Gastrocnemius medialis (tissue), 4 donors: ENCODE measurements at regions not wholly inside any gene's neighbourhood (a gene's known extent, or its start where the extent isn't known, plus 50 kb on each side); places are given as distances from the start of the nearest gene placed in this dataset.

ENCODE experiments used
- ATAC-seq, 2 donors: fragments of 150-250 bp; one replicate each; pipeline ENCODE4 v1.9.1; 2016
- DNase-seq, 2 donors: peaks; one replicate each; pipeline ENCODE4 v3.0.0-alpha.2; 2019
- H3K27ac ChIP-seq, 4 donors: fragments of 200-600 bp; sonication (generic); 1 replicate in 1 of 4; 2 replicates in 3 of 4; pipeline ENCODE4 v1.5.1; 2016 to 2018; ENCODE audit warnings: mild to moderate bottlenecking in 2 of 4, moderate library complexity in 1 of 4
- H3K27me3 ChIP-seq, 3 donors: fragments of 200-600 bp; sonication (generic) in 2 of 3; 1 replicate in 1 of 3; 2 replicates in 2 of 3; pipeline versions ENCODE4 v1.5.1 to v1.6.0; 2016 to 2019; ENCODE audit warnings: mild to moderate bottlenecking in 1 of 3, moderate library complexity in 1 of 3
- H3K36me3 ChIP-seq, 2 donors: fragments of 200-600 bp; sonication (generic) in 1 of 2; one replicate each; pipeline ENCODE4 v1.5.1; 2017 to 2018
- H3K4me1 ChIP-seq, 2 donors: fragments of 200-600 bp; sonication (generic) in 1 of 2; one replicate each; pipeline ENCODE4 v1.5.1; 2016 to 2017; ENCODE audit warnings: mild to moderate bottlenecking in 2 of 2
- H3K4me3 ChIP-seq, 4 donors: fragments of 200-600 bp; sonication (generic) in 3 of 4; 1 replicate in 1 of 4; 2 replicates in 3 of 4; pipeline ENCODE4 v1.5.1; 2016 to 2019; ENCODE audit warnings: mild to moderate bottlenecking in 2 of 4
- H3K9me3 ChIP-seq, 3 donors: fragments of 200-600 bp; sonication (generic) in 2 of 3; 1 replicate in 1 of 3; 2 replicates in 2 of 3; pipeline ENCODE4 v1.5.1; 2016 to 2019
- POLR2A ChIP-seq, 2 donors: fragments of 450-650 bp; IDR thresholded peaks; one replicate each; pipeline ENCODE4 v1.6.1; 2017; ENCODE audit warnings: antibody characterized with exemption in 2 of 2, mild to moderate bottlenecking in 2 of 2, moderate library complexity in 2 of 2
- in situ Hi-C, 4 donors: fragments of 200-750 bp; cut with MboI; loops; one replicate each; pipeline versions ENCODE4 v1.15.0 to v1.8.0; 2017; ENCODE audit warnings: low sequenced_read_pairs in 4 of 4
- intact Hi-C: fragments of 100-400 bp; cut with DNase I; formaldehyde crosslinking; loops from one replicate; pipeline ENCODE4 v1.15.1; 2023; ENCODE audit warnings: low total_unique reads
- TF ChIP-seq, protein P1 (sequence below), 5 experiments: fragments of 450-650 bp in 3 of 5; fragments of 200-600 bp in 2 of 5; sonication (generic) in 2 of 5; IDR thresholded peaks in 4 of 5; conservative IDR thresholded peaks in 1 of 5; 1 replicate in 4 of 5; 2 replicates in 1 of 5; pipeline ENCODE4 v1.5.1; 2016 to 2019; ENCODE audit warnings: antibody characterized with exemption in 5 of 5, mild to moderate bottlenecking in 3 of 5, moderate library complexity in 3 of 5

DNA sequence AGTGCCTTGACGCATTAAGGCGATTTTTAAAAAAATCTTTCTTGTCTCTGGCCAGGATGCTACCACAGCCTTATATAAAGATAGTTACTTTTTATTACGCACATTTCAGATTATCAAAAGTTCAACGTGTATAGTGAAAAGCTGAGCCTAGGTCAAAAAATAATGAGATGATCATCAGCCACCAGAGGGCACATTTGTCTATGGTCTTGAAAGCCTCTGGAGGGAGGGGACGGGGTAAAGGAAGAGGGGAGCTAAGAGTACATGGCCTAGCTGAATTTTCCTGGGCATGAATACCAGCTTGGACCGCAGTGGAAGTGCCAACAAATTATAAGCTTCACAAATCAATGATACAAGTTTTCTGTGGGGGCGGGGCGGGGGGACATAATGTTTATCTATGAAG, 285.9 kb upstream of the SMIM30 start:
- Histone ChIP-seq H3K36me3 (no peaks in the 10 kb centered on the region), H3K9me3 (no peaks in the 10 kb centered on the region), H3K27me3 (no peaks in the 10 kb centered on the region), H3K4me3 (no peak overlapping the region), H3K4me1 (no peaks in the 10 kb centered on the region), H3K27ac (no peak overlapping the region)
- intact Hi-C loops = loop anchor here (1.0 kb wide), 2 partner anchors 17 to 294 kb away; no protein-coding TSS in a partner anchor
- DNase-seq = no peak
- TF ChIP-seq, protein P1, sequence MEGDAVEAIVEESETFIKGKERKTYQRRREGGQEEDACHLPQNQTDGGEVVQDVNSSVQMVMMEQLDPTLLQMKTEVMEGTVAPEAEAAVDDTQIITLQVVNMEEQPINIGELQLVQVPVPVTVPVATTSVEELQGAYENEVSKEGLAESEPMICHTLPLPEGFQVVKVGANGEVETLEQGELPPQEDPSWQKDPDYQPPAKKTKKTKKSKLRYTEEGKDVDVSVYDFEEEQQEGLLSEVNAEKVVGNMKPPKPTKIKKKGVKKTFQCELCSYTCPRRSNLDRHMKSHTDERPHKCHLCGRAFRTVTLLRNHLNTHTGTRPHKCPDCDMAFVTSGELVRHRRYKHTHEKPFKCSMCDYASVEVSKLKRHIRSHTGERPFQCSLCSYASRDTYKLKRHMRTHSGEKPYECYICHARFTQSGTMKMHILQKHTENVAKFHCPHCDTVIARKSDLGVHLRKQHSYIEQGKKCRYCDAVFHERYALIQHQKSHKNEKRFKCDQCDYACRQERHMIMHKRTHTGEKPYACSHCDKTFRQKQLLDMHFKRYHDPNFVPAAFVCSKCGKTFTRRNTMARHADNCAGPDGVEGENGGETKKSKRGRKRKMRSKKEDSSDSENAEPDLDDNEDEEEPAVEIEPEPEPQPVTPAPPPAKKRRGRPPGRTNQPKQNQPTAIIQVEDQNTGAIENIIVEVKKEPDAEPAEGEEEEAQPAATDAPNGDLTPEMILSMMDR (IDR thresholded peaks at IDR 0.05 in 4 of 5, conservative IDR thresholded peaks at IDR 0.05 in 1 of 5) = peak in 3 of 5 experiments; percentile 40 to 46 (median 45)
- TF ChIP-seq POLR2A (IDR thresholded peaks at IDR 0.05) = no peak
- in situ Hi-C loops = loop anchor here in 3 of 4 donors (5.0 to 25.0 kb wide), 5 partner anchors 288 to 867 kb away; no protein-coding TSS in a partner anchor
- peak in 1 of 2 donors; percentile 53 for ATAC-seq

DNA sequence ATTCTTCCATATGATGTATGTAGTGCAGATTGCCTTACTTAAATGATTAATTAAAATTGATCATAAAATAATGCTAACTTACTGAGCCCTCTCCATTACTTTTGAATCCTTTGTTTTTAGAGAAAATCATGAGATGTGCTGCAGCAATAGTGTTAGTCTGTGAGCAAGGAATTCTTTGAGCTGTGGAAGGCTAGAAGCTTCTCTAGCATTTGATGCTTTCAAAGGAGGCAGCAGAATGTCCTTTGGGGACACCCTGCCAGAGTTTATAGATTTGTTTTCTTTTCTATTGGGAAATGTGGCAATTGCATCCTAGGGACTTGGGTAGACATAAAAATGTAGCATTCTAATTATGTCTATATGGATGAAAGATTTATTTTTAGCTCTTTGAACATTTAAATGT, 284.1 kb upstream of the SMIM30 start:
- no peak for DNase-seq
- Histone ChIP-seq H3K36me3 (no peaks in the 10 kb centered on the region), H3K27me3 (no peaks in the 10 kb centered on the region), H3K27ac (no peak overlapping the region), H3K4me3 (no peak overlapping the region), H3K4me1 (no peaks in the 10 kb centered on the region), H3K9me3 (no peaks in the 10 kb centered on the region)
- no peak for ATAC-seq
- intact Hi-C loops = no loop called here
- TF ChIP-seq POLR2A (IDR thresholded peaks at IDR 0.05) = no peak
- TF ChIP-seq, protein P1 (IDR thresholded peaks at IDR 0.05 in 4 of 5, conservative IDR thresholded peaks at IDR 0.05 in 1 of 5) = no peak
- in situ Hi-C loops = loop anchor here in 3 of 4 donors (5.0 to 25.0 kb wide), 5 partner anchors 290 to 865 kb away; no protein-coding TSS in a partner anchor

DNA sequence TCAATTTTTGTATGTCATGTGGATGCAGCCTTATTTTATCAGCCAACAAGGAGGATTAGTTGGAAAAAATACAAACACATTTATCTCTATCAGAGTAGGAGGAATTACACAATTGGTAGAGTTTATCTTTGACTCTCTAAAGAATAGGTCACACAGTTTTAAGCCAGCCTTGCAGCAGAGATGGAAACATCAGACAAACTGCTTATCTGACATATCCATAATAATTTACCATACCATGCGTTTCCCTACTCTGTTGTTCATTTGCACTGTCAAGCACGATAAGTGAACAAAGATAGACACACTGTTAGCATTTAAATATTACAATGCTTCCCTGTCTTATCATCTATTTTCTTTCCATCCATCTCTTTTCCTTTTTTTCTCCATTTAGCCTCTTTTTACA, 283.7 kb upstream of the SMIM30 start:
- no peak for TF ChIP-seq POLR2A (IDR thresholded peaks at IDR 0.05)
- TF ChIP-seq, protein P1 (IDR thresholded peaks at IDR 0.05 in 4 of 5, conservative IDR thresholded peaks at IDR 0.05 in 1 of 5) = no peak
- intact Hi-C loops = no loop called here
- no peaks in the 10 kb centered on the region for H3K36me3 ChIP-seq
- H3K9me3 ChIP-seq = no peaks in the 10 kb centered on the region
- no peak overlapping the region for H3K27ac ChIP-seq
- no peaks in the 10 kb centered on the region for H3K27me3 ChIP-seq
- in situ Hi-C loops = loop anchor here in 3 of 4 donors (5.0 to 25.0 kb wide), 5 partner anchors 290 to 865 kb away; no protein-coding TSS in a partner anchor
- ATAC-seq (no peak), DNase-seq (no peak)
- no peak overlapping the region for H3K4me3 ChIP-seq
- H3K4me1 ChIP-seq = no peaks in the 10 kb centered on the region

DNA sequence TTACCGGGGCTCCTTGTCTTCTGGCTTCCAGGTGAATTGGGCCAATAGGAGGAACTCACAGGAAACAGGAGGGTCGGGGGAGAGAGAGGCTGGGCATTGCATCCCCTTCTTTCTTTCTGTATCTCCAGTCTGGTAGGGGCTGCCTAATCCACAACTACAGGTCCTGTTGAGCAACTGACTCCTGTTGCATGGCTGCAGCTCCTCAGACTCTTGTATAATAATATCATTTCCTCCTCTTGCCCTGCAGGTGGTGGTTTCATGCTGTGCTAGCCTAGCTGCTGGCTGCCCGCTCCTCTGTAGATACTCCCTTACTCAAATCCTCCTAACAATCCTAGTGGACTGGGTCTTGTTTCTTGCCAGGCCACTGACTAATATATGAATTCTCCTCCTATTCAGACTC, 276.5 kb upstream of the SMIM30 start:
- DNase-seq = no peak
- Histone ChIP-seq H3K36me3 (no peaks in the 10 kb centered on the region), H3K4me1 (no peaks in the 10 kb centered on the region), H3K4me3 (no peak overlapping the region), H3K27me3 (no peaks in the 10 kb centered on the region), H3K9me3 (no peaks in the 10 kb centered on the region), H3K27ac (no peak overlapping the region)
- intact Hi-C loops = no loop called here
- no peak for ATAC-seq
- TF ChIP-seq, protein P1 (IDR thresholded peaks at IDR 0.05 in 4 of 5, conservative IDR thresholded peaks at IDR 0.05 in 1 of 5) = no peak
- in situ Hi-C loops = no loop called here
